HG03565 (cell line): ENCODE measurements at regions not wholly inside any gene's neighbourhood (a gene's known extent, or its start where the extent isn't known, plus 50 kb on each side); places are given as distances from the start of the nearest gene placed in this dataset.
"Not testable (repeated sequence)": the region's sequence is repeated elsewhere in the genome, so short reads cannot be mapped to it uniquely, and the experiment has no call there.

Experiments used
- ATAC-seq: cut with Tn5 transposase; IDR thresholded peaks from one replicate; pipeline ENCODE4 v1.9.1; 2021; ENCODE audit warnings: mild to moderate bottlenecking, moderate library complexity; ENCODE audit not compliant: unreplicated experiment

DNA sequence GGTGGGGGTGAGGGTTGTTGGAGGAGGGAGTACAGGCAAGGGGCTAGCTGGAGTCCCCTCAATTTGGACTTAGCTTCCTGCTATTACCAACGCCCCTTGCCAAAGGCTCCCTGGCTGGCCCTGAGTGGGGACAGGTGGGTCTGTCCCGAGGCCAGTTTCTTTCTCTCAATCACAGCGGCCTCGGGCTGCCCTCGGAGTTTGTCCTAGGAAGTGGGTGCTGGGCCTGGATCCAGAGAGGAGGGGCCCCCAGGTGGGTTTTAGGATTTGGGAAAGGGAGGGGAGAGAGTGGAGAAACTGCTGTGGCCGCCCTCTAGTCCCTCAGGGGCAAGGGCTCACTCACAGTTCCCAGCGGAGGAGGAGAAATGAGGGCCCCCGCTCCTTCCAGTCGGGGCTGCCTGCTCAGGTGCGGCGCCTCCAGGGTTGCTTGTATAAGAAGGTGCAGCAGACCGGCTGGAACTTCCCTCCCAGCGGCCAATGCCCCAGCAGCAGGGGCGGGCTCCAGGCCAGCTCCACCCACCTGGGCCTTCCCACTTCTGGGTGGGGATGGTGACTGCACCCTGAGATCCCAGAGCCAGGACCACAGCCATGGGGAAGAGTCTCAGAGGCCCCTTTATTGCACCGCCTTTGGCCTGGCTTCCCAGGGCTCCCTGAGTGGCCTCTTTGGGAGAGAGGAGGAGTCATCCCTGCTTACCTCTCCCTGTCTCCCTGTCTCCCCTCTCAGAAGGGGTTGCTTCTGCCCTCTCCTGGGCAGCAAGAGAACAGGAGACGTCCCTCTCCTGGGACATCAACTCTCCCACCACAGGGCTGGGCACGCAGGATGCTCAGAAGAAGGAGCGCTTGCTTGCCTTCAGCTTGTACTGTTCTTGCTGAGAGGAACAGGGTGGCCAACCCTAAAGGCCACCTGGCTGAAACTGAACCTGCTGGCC is 112.0 kb upstream of the SMURF2 start:
- ATAC-seq, result no peak

- no peak for ATAC-seq
Measured at GRCh38 chr17:64773386-64773835, 111.3 kb upstream of the SMURF2 start.

DNA sequence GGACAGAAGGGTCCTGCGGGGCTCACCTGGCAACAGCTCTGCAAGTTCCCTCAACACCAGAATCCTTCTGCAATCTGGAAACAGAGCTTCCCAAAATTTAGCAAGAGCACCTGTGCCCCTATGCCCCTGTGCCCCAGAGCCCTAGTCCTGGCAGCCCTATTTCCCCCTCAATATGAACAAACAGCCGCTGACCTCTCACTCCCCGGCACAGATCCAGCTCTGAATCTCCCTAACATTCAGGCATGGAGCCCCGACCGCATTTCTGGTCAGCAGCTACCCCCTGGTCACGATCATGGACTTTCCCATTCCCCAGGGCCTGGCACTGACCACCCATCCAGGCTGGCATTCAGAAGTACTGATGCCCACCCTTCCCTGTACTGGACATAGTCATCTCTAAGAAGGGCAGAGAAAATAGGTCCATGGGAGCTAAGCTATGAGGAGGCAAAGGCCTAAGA is 110.8 kb upstream of the SMURF2 start:
- no peak for ATAC-seq

- ATAC-seq, result no peak
Measured at GRCh38 chr17:64771980-64772844, 110.1 kb upstream of the SMURF2 start.

DNA sequence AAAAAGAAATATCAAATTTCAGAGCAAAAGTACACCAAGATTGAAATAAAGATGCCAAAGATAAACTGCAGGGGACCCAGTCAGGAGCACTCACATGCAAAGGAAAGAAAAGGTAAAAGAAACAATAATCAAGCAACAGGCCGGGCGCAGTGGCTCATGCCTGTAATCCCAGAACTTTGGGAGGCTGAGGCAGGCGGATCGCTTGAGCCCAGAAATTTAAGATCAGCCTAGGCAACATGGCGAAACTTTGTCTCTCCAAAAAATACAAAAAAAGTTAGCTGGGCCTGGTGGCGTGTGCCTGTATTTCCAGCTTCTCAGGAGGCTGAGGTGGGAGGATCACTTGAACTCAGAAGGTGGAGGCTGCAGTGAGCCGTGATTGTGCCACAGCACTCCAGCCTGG is 107.6 kb upstream of the SMURF2 start:
- no peak for ATAC-seq

DNA sequence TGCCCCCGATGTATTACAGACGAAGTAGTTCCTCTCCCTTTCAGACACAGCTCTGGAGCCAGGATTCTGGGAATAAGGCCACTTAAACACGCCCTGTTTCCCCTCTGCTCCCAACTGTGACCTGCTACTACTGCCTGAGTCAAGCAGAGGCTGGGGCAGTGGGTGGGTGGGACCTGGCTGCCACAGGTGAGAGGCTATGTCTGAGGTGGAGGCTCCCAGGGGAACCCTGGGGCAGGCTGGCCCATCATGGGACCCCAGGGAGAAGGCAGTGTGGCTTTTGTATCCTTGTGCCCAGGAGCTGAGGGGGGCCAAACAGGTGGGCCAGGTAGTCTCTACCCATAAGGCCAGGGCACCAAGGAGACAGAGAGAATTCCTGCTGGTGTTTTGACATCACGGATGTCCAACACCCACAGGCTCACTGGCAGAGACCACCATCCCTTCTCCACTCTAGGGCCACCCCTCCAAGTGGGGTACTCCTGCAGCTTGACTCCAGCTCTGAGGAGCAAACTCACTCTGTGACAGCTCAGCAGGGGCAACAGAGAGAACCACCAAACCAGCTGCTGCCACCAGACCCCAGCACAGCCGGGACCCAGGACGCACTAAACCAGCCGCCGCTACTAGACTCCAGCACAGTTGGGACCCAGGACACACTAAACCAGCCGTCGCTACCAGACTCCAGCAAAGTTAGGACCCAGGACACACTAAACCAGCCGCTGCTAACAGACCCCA is 105.3 kb upstream of the SMURF2 start:
- no peak for ATAC-seq

DNA sequence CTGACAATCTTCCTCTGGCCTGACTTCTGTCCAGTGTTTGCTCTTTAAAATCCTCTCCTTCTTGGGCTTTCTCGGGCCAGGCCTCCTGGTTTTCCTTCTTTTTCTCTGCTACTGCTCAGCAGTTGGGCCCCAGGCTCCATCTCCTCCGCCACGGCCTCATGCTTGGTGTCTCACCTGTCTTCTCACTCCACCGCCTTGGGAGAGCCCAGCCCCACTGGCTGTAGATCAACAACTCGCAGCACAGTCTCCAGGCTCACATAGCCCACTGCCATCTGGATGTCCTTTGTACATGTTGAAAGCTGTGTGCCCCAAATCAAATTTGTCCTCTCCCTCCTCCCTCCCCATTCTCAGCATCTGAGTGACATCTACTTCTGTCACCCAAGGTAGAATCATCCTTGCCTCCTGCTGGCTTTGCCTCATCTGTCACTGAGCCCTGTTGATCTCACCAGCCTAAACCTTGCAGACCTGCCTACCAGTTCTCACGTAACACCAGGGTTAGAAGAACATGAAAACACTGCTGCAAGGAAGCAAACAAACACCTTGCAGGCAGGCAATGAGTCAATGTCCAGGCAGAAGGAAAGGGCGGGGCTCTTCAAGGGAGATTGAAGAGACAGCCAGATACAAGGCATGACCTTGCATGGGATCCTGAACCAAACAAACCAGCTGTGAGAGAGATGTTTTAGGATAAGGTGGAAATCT is 103.2 kb upstream of the SMURF2 start:
- no peak for ATAC-seq

- no peak for ATAC-seq
Measured at GRCh38 chr17:64750891-64751677, 89.0 kb upstream of the SMURF2 start.

- ATAC-seq, result no peak
Measured at GRCh38 chr17:64750478-64750877, 88.4 kb upstream of the SMURF2 start.

- no peak for ATAC-seq
Measured at GRCh38 chr17:64749306-64749705, 87.2 kb upstream of the SMURF2 start.

- ATAC-seq, result no peak
Measured at GRCh38 chr17:64747938-64748540, 85.9 kb upstream of the SMURF2 start.

GRCh38 chr17:64742326-64742725 is 80.2 kb upstream of the SMURF2 start:
- ATAC-seq, result no peak

DNA sequence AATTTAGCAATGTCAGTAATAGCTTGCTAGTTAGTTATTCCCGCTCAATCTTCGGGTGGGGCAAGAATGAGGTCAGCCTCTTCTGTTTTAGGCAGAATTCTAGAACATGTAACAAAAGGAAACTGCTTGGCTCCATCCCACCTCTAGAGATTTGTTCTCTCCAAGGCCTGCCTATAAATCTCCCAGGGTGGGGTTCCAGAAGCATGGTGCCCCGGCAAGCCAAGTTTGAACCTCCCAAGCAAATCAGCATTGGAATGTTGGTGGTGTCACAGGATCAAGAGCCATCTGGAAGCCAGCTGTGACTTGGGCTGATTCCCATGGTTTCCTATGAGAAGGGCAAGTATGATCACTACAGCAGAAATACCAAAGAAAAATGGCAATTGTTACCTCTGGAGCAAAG is 79.8 kb upstream of the SMURF2 start:
- ATAC-seq, result not testable (repeated sequence)

GRCh38 chr17:64741038-64741641 is 79.0 kb upstream of the SMURF2 start:
- ATAC-seq, result no peak

DNA sequence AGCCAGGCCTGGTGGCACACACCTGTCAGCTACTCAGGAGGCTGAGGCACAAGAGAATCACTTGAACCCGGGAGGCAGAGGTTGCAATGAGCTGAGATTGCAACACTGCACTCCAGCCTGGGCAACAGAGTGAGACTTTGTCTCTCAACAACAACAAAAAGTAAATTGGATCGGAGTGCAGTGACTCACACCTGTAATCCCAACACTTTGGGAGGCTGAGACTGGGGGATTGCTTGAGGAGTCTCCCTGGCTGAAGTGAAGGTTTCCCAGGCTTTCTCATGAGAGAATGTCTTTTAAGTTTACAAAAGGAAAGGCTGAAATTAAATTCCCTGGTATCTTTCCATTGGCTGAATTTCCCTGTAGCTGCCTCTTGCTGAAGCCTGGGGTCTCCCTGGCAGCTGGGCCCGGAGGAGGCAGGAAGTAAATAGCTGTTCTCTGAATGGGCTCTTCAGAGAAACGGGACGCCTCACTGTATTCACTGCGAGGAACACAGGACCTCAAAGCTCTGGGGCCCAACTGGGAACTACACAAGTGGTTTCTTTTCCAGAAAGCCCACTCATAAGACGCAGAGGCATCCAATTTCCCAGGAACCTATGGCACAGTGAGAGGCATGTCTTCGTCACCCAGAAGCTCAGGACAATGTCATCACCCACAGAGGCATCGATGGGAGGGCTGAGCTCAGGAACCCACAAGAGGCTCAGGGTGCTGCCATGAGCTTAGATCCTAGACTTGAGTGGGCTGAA is 77.4 kb upstream of the SMURF2 start:
- ATAC-seq, result no peak

DNA sequence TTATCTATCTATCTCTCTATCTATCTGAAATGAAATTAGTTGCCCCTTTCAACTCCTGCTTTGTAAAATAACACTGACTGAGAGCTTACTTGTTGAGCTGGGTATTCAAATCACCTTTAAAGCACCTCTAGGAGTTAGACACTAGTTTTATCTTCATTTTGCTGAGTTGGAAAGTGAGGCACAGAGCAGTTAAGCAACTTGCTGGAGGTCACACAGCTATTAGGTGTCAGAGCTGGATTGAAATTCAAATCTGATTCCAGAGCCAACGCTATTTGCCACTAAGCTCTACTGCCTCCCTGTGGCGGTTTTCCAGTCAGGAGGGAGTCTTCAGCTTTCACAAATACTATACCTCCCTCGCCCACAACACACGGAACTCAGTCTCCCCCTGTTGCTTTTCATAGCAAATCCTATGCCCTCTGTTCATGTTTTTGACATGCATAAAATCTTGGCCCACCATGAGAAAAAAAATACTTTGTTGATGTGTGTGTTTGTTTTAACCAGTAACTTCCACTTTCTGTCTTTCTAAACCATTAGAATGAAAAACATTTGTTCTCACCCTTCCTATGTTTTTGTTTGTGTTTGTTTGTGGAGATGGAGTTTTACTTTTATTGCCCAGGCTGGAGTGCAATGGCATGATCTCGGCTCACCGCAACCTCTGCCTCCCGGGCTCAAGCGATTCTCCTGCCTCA is 74.8 kb upstream of the SMURF2 start:
- no peak for ATAC-seq

DNA sequence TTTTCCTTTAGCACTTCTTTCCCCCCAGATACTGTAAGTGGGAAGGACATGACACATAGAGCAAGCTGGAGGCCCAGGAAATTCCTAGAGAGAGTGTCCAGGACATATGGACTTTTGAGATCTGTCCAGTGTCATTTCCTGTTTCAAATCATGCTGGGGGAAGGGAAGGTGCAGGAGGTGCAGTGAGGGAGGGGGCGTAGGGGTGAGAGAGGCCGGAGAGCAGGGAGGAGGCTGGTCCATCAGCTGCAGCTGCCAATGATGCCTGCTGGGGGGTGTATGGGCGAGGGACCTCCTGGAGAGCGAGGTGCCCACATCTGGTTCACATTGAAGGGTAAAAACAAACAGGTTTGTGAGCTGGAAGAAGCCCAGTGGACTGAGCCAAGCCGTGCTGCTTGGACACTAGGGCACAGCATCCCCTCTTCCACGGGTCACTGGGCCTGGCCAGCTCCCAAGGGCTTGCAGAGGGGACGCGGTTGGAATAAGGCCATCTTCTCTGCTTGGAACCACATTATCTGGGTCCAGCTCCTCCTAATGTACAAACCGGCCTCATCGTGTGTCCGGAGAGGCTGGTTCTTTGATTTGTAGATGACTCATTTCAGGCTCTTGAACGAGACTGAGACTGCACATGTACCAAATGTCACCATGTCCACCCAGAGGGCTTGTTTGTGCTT is 70.4 kb upstream of the SMURF2 start:
- ATAC-seq, result no peak
